ENCODE measurements at regions not wholly inside any gene's neighbourhood (a gene's known extent, or its start where the extent isn't known, plus 50 kb on each side); places are given as distances from the start of the nearest gene placed in this dataset.

DNA sequence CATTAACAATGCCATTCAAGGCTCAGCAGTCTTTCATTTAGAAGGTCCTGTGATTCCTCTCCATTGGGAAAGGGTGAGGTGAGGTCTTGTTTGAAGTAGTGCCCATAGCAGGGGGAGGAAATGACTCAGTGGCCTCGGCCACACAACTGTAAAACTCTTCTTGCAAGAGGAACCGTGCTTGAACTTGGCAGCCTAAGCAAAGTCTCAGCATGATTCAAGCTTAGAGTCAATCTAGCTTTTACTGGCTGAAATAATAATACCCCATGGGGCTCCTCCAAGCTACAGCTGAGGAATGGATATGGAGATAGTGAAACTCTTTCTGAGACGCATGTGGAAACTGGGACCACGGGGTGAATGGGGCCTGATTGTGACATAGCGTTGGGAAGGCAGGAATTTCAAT, 428.2 kb downstream of the BMP2 start:
- 4% methylated on average over 5 of the region's 5 CpGs for WGBS (ENCODE audit: missing lambda C conversion rate)
- CTCF ChIA-PET = no interaction called here
- no peak overlapping the region for H3K4me3 ChIP-seq
- POLR2A ChIA-PET = no interaction called here
- peaks cover 6% of the 10 kb centered on the region; the same call in 1 of the 3 replicates for H3K9me3 ChIP-seq
- no peaks in the 10 kb centered on the region for H3K4me1 ChIP-seq
- DNase-seq (ENCODE audit: low read depth in 1 of 2, low spot score in 1 of 2) (peak in 1 of 2 experiments; percentile 21), ATAC-seq (no peak), FAIRE-seq (no peak)
- H3K27ac ChIP-seq = no peak overlapping the region
- no peak overlapping the region for H3K4me2 ChIP-seq
- no peak for TF ChIP-seq POLR2AphosphoS2 (conservative IDR thresholded peaks at IDR 0.05; ENCODE audit: low read length)
- TF ChIP-seq CEBPB (IDR thresholded peaks at IDR 0.05) = no peak
- no peak for TF ChIP-seq CHD2 (IDR thresholded peaks at IDR 0.05; ENCODE audit: low read length, partially characterized antibody)
- TF ChIP-seq PHF8 (IDR thresholded peaks at IDR 0.05; ENCODE audit: borderline replicate concordance, low read depth) = no peak
- TF ChIP-seq MAX (IDR thresholded peaks at IDR 0.05) = no peak
- no peak for TF ChIP-seq ZSCAN20 (CRISPR knock-in tag; IDR thresholded peaks at IDR 0.05)
- TF ChIP-seq KDM1A (IDR thresholded peaks at IDR 0.05; ENCODE audit: low read depth) = no peak
- no peak for TF ChIP-seq ZC3H11A (IDR thresholded peaks at IDR 0.05)
- no peak for TF ChIP-seq ZFP36 (IDR thresholded peaks at IDR 0.05; ENCODE audit: borderline replicate concordance, partially characterized antibody)
- TF ChIP-seq CBX8 (IDR thresholded peaks at IDR 0.05) = no peak
- no peak for TF ChIP-seq EHMT2 (IDR thresholded peaks at IDR 0.05; ENCODE audit: low read depth)
- TF ChIP-seq BHLHE40 (IDR thresholded peaks at IDR 0.05; ENCODE audit: low read depth, low read length) = no peak

DNA sequence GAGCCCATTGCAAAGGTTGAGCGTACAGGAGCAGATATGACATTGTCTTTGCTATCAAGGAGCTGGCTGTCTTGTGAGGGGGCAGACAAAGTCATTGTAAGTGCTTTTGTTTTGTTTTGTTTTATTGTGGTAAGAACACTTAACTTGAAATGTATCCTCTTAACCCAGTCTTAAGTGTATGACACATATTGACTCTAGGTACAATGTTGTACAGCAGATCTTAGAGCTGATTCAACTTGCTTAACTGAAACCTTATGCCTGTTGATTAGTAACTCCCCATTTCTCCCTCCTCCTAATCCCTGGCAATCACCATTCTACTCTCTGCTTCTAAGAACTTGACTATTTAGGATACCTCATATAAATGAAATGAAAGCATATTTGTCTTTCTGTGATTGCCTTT, 429.0 kb downstream of the BMP2 start:
- WGBS (ENCODE audit: missing lambda C conversion rate) = 23% methylated on average over 1 of the region's 1 CpG
- no peak overlapping the region for H3K27ac ChIP-seq
- ChIA-PET CTCF (no interaction called here), POLR2A (no interaction called here)
- peaks cover 6% of the 10 kb centered on the region; the same call in 1 of the 3 replicates for H3K9me3 ChIP-seq
- H3K4me1 ChIP-seq = no peaks in the 10 kb centered on the region
- TF ChIP-seq POLR2A (IDR thresholded peaks at IDR 0.05; ENCODE audit: low read length) (no peak), HDAC2 (IDR thresholded peaks at IDR 0.05) (no peak), HEYL (CRISPR knock-in tag; IDR thresholded peaks at IDR 0.05) (no peak), MAFK (IDR thresholded peaks at IDR 0.05; ENCODE audit: partially characterized antibody) (no peak), PHF8 (IDR thresholded peaks at IDR 0.05; ENCODE audit: borderline replicate concordance, low read depth) (no peak), BCL3 (IDR thresholded peaks at IDR 0.05) (no peak), ZSCAN20 (CRISPR knock-in tag; IDR thresholded peaks at IDR 0.05) (no peak), ZC3H11A (IDR thresholded peaks at IDR 0.05) (no peak), HOXB13 (CRISPR knock-in tag; IDR thresholded peaks at IDR 0.05; ENCODE audit: low read depth) (no peak), CEBPB (IDR thresholded peaks at IDR 0.05) (no peak), TFCP2L1 (CRISPR knock-in tag; IDR thresholded peaks at IDR 0.05) (no peak), ESRRA (IDR thresholded peaks at IDR 0.05; ENCODE audit: borderline replicate concordance, low read length) (no peak), CTCF (IDR thresholded peaks at IDR 0.05) (no peak), JUN (IDR thresholded peaks at IDR 0.05) (no peak), MAX (IDR thresholded peaks at IDR 0.05) (no peak), ELK1 (IDR thresholded peaks at IDR 0.05; ENCODE audit: low read depth, low read length) (no peak)
- TF ChIP-seq, protein P1, sequence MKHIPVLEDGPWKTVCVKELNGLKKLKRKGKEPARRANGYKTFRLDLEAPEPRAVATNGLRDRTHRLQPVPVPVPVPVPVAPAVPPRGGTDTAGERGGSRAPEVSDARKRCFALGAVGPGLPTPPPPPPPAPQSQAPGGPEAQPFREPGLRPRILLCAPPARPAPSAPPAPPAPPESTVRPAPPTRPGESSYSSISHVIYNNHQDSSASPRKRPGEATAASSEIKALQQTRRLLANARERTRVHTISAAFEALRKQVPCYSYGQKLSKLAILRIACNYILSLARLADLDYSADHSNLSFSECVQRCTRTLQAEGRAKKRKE (CRISPR knock-in tag; IDR thresholded peaks at IDR 0.05; ENCODE audit: low read depth) = no peak
- TF ChIP-seq, protein P2, sequence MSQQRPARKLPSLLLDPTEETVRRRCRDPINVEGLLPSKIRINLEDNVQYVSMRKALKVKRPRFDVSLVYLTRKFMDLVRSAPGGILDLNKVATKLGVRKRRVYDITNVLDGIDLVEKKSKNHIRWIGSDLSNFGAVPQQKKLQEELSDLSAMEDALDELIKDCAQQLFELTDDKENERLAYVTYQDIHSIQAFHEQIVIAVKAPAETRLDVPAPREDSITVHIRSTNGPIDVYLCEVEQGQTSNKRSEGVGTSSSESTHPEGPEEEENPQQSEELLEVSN (IDR thresholded peaks at IDR 0.05; ENCODE audit: borderline replicate concordance, low read depth) = no peak
- TF ChIP-seq, protein P3, sequence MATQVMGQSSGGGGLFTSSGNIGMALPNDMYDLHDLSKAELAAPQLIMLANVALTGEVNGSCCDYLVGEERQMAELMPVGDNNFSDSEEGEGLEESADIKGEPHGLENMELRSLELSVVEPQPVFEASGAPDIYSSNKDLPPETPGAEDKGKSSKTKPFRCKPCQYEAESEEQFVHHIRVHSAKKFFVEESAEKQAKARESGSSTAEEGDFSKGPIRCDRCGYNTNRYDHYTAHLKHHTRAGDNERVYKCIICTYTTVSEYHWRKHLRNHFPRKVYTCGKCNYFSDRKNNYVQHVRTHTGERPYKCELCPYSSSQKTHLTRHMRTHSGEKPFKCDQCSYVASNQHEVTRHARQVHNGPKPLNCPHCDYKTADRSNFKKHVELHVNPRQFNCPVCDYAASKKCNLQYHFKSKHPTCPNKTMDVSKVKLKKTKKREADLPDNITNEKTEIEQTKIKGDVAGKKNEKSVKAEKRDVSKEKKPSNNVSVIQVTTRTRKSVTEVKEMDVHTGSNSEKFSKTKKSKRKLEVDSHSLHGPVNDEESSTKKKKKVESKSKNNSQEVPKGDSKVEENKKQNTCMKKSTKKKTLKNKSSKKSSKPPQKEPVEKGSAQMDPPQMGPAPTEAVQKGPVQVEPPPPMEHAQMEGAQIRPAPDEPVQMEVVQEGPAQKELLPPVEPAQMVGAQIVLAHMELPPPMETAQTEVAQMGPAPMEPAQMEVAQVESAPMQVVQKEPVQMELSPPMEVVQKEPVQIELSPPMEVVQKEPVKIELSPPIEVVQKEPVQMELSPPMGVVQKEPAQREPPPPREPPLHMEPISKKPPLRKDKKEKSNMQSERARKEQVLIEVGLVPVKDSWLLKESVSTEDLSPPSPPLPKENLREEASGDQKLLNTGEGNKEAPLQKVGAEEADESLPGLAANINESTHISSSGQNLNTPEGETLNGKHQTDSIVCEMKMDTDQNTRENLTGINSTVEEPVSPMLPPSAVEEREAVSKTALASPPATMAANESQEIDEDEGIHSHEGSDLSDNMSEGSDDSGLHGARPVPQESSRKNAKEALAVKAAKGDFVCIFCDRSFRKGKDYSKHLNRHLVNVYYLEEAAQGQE (IDR thresholded peaks at IDR 0.05) = no peak
- peak; percentile 61 for FAIRE-seq
- DNase-seq (ENCODE audit: low read depth in 1 of 2, low spot score in 1 of 2) = no peak
- H3K4me3 ChIP-seq = no peak overlapping the region
- ATAC-seq = no peak
- no peak overlapping the region for H3K4me2 ChIP-seq

Measured in A549 (cell line).